MM.1S (cell line): ENCODE measurements at regions not wholly inside any gene's neighbourhood (a gene's known extent, or its start where the extent isn't known, plus 50 kb on each side); places are given as distances from the start of the nearest gene placed in this dataset.
A peak's percentile ranks its signal among the peaks of the same experiment; 100 is the strongest.

Experiments used
- DNase-seq: peaks from one replicate; pipeline ENCODE4 v3.0.0-alpha.2; 2015
- H2AFZ ChIP-seq: fragments of 300-600 bp; sonication (generic); 2 replicates; pipeline ENCODE4 v1.6.0; 2016; ENCODE audit warnings: antibody characterized with exemption, low read length
- H3F3A ChIP-seq: fragments of 300-600 bp; sonication (generic); 2 replicates; pipeline ENCODE4 v1.6.1; 2016; ENCODE audit warnings: mild to moderate bottlenecking, antibody characterized with exemption, low read length, moderate library complexity, mixed read lengths; ENCODE audit not compliant: insufficient read depth
- H3K27ac ChIP-seq: fragments of 300-600 bp; sonication (generic); 2 replicates; pipeline ENCODE4 v1.5.1; 2016; ENCODE audit warnings: mild to moderate bottlenecking, low read length
- H3K27me3 ChIP-seq: fragments of 300-600 bp; sonication (generic); replicated peaks from 2 replicates; pipeline ENCODE4 v1.6.0; 2016; ENCODE audit warnings: low read length; ENCODE audit not compliant: insufficient read depth
- H3K36me3 ChIP-seq: fragments of 300-600 bp; sonication (generic); replicated peaks from 2 replicates; pipeline ENCODE4 v1.6.1; 2016; ENCODE audit warnings: mild to moderate bottlenecking, low read length, mixed read lengths; ENCODE audit not compliant: insufficient read depth
- H3K4me1 ChIP-seq: fragments of 300-600 bp; sonication (generic); 2 replicates; pipeline ENCODE4 v1.6.1; 2016; ENCODE audit warnings: low read length, mixed read lengths
- H3K4me2 ChIP-seq: fragments of 300-600 bp; sonication (generic); 2 replicates; pipeline ENCODE4 v1.6.0; 2016; ENCODE audit warnings: low read depth, low read length
- H3K4me3 ChIP-seq: fragments of 300-600 bp; sonication (generic); 2 replicates; pipeline ENCODE4 v1.5.1; 2016; ENCODE audit warnings: low read length, mixed read lengths
- H3K79me2 ChIP-seq: fragments of 300-600 bp; sonication (generic); 2 replicates; pipeline ENCODE4 v1.6.1; 2016; ENCODE audit warnings: mixed run types, low read length, mixed read lengths
- H3K9ac ChIP-seq: fragments of 300-600 bp; sonication (generic); 2 replicates; pipeline ENCODE4 v1.6.1; 2016; ENCODE audit warnings: low read length, mixed read lengths
- H3K9me2 ChIP-seq: fragments of 300-600 bp; sonication (generic); replicated peaks from 2 replicates; pipeline ENCODE4 v1.6.1; 2016; ENCODE audit warnings: mild to moderate bottlenecking, low read length, mixed read lengths; ENCODE audit not compliant: insufficient read depth
- H3K9me3 ChIP-seq: fragments of 300-600 bp; sonication (generic); replicated peaks from 2 replicates; pipeline ENCODE4 v1.6.1; 2016; ENCODE audit warnings: mild to moderate bottlenecking, low read length, mixed read lengths; ENCODE audit not compliant: insufficient read depth
- H4K20me1 ChIP-seq: fragments of 300-600 bp; sonication (generic); 2 replicates; pipeline ENCODE4 v1.6.1; 2016; ENCODE audit warnings: mild to moderate bottlenecking, low read length, moderate library complexity, mixed read lengths; ENCODE audit not compliant: insufficient read depth
- EZH2 ChIP-seq: fragments of 300-600 bp; sonication (generic); optimal IDR thresholded peaks from 2 replicates; pipeline ENCODE3; 2017; ENCODE audit warnings: low read depth, mild to moderate bottlenecking, antibody characterized with exemption, low read length, mixed read lengths
- EZH2phosphoT487 ChIP-seq: fragments of 300-600 bp; sonication (generic); IDR thresholded peaks from 2 replicates; pipeline ENCODE4 v1.6.1; 2018; ENCODE audit warnings: antibody characterized with exemption, low read length
- TF ChIP-seq, protein P1 (sequence below): fragments of 300-600 bp; sonication (generic); IDR thresholded peaks from 2 replicates; pipeline ENCODE4 v1.5.1; 2016; ENCODE audit warnings: antibody characterized with exemption, low read length, mixed read lengths

DNA sequence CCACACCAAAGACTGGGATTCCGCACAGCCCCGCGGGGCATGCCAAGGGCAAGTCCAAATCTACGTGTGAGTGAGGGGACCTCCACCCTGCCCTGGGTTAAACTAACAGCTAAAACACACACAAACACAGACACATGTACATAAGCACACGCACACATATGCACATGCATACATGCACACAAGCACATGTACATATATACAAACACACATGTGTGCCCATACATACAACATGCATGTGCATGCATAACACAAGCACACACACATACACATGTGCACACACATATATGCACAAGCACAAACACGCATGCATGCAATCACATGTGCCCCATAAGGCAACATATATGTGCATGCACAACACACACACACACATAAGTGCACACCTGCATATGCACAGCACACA lies 136.7 kb downstream of the SOX1 start:
- no peak overlapping the region for H2AFZ ChIP-seq
- DNase-seq = no peak
- H3K27me3 ChIP-seq = no peaks in the 10 kb centered on the region; the same call in 1 of the 2 replicates

DNA sequence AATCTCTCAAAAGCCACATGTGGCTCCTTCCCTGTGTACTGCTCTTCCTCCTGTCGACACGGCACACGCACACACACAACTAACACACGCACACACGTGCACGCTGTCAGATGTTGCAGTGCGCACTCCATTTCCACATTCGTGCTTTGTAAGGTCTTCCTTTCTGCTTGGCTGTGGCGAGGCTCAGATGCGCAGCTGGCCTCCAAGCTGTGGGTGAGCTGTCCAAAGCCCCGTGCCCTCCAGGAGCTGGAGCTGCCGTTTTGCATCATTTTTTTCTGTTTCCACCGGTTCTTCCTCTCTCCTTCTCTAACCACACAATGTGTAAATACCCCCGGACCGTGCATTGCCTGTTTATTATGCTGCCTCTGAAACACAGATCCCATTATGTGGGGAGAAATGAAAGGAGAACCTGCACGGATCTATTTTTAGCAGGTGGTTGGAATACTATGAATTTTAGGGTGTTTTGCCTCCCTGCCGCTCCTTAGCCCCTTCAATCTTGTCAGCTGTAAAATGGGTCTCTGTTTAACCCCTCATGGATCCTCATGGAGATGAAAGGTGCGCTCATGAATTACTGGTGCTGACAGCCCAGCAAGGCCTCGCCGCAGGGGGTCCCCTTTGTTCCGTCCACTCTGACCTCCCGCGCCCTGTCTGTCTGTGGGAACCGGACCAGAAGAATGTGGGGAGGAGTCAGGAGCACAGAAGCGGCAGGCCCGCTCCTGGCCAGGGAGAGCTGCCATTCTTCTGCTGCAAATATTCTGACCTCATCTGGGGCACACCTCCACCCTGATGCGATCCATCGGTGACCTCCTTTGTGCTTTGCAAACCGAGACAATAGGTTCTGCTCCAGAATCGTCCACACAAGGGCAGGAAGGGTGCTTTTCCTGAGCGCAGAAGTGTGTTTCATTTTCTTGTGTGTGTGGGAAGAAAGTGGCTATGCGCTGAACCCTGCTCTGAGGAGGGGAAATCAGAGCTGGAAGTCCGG lies 137.7 kb downstream of the SOX1 start:
- H3K27me3 ChIP-seq = no peaks in the 10 kb centered on the region; the same call in 1 of the 2 replicates
- H3K36me3 ChIP-seq = no peaks in the 10 kb centered on the region
- H3K9me2 ChIP-seq = no peaks in the 10 kb centered on the region
- no peaks in the 10 kb centered on the region for H4K20me1 ChIP-seq
- H3F3A ChIP-seq = peaks cover 17% of the 10 kb centered on the region
- H3K4me2 ChIP-seq = peak overlapping the region; percentile 79
- no peak overlapping the region for H3K27ac ChIP-seq
- H3K4me3 ChIP-seq = peak overlapping the region; percentile 51
- TF ChIP-seq EZH2 = no peak
- TF ChIP-seq, protein P1, sequence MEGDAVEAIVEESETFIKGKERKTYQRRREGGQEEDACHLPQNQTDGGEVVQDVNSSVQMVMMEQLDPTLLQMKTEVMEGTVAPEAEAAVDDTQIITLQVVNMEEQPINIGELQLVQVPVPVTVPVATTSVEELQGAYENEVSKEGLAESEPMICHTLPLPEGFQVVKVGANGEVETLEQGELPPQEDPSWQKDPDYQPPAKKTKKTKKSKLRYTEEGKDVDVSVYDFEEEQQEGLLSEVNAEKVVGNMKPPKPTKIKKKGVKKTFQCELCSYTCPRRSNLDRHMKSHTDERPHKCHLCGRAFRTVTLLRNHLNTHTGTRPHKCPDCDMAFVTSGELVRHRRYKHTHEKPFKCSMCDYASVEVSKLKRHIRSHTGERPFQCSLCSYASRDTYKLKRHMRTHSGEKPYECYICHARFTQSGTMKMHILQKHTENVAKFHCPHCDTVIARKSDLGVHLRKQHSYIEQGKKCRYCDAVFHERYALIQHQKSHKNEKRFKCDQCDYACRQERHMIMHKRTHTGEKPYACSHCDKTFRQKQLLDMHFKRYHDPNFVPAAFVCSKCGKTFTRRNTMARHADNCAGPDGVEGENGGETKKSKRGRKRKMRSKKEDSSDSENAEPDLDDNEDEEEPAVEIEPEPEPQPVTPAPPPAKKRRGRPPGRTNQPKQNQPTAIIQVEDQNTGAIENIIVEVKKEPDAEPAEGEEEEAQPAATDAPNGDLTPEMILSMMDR = no peak
- TF ChIP-seq EZH2phosphoT487 = no peak
- H3K9ac ChIP-seq = peak overlapping the region; percentile 11; the same call in 1 of the 2 replicates
- H3K9me3 ChIP-seq = no peaks in the 10 kb centered on the region
- DNase-seq = no peak
- H2AFZ ChIP-seq = peak overlapping the region; percentile 25; the same call in 1 of the 2 replicates
- H3K4me1 ChIP-seq = peaks cover 6% of the 10 kb centered on the region
- H3K79me2 ChIP-seq = no peaks in the 10 kb centered on the region

More for the DNA sequence above, 136.7 kb downstream of the SOX1 start:
- no peaks in the 10 kb centered on the region for H3K9me2 ChIP-seq
- peaks cover 17% of the 10 kb centered on the region for H3F3A ChIP-seq
- no peaks in the 10 kb centered on the region for H3K79me2 ChIP-seq
- H3K4me1 ChIP-seq = peaks cover 6% of the 10 kb centered on the region
- H3K36me3 ChIP-seq = no peaks in the 10 kb centered on the region
- H3K9me3 ChIP-seq = no peaks in the 10 kb centered on the region
- no peak overlapping the region for H3K4me2 ChIP-seq
- H3K27ac ChIP-seq = no peak overlapping the region
- TF ChIP-seq EZH2phosphoT487 (no peak), EZH2 (no peak)
- TF ChIP-seq, protein P1 = no peak
- H3K4me3 ChIP-seq = no peak overlapping the region
- H3K9ac ChIP-seq = no peak overlapping the region
- no peaks in the 10 kb centered on the region for H4K20me1 ChIP-seq

- Histone ChIP-seq H3K27me3 (no peaks in the 10 kb centered on the region; the same call in 1 of the 2 replicates), H3K79me2 (no peaks in the 10 kb centered on the region), H3F3A (peaks cover 17% of the 10 kb centered on the region), H3K4me2 (peak overlapping the region; percentile 79), H3K27ac (peak overlapping the region; percentile 53; the same call in 1 of the 2 replicates), H3K9me2 (no peaks in the 10 kb centered on the region), H3K4me3 (peak overlapping the region; percentile 51), H3K36me3 (no peaks in the 10 kb centered on the region), H3K4me1 (peaks cover 6% of the 10 kb centered on the region), H4K20me1 (no peaks in the 10 kb centered on the region), H2AFZ (no peak overlapping the region), H3K9ac (peak overlapping the region; percentile 11; the same call in 1 of the 2 replicates), H3K9me3 (no peaks in the 10 kb centered on the region)
- TF ChIP-seq, protein P1 = no peak
- peak; percentile 85 for DNase-seq
Measured at GRCh38 chr13:112205990-112206389, 139.0 kb downstream of the SOX1 start.
